PC-9 (cell line): ENCODE measurements at regions not wholly inside any gene's neighbourhood (a gene's known extent, or its start where the extent isn't known, plus 50 kb on each side); places are given as distances from the start of the nearest gene placed in this dataset.

ENCODE experiments used
- BruUV-seq: library from RNA; stranded (reverse); fragments of 400-500 nt; replicated peaks from 2 replicates; lab custom pipeline; 2021; lab: Mats Ljungman, UMichigan
- CTCF ChIA-PET: fragments of 300-600 bp; sonication (Branson Sonifier 250); formaldehyde crosslinking; loops from one replicate; lab custom pipeline; 2022; ENCODE audit warnings: antibody characterized with exemption; lab: Charles Lee
- POLR2A ChIA-PET: fragments of 300-600 bp; sonication (Branson Sonifier 250); formaldehyde crosslinking; loops from one replicate; lab custom pipeline; 2022; ENCODE audit warnings: antibody characterized with exemption; ENCODE audit not compliant: unreplicated experiment; lab: Charles Lee
- DNase-seq, 2 experiments: peaks; one replicate each; pipeline versions ENCODE4 v3.0.0 to v3.0.0-alpha.2; 2015 to 2022; ENCODE audit warnings: mixed read lengths in 1 of 2
- H2AFZ ChIP-seq: fragments of 200-600 bp; sonication (generic); 2 replicates; pipeline ENCODE4 v1.8.1; 2017; ENCODE audit warnings: antibody characterized with exemption
- H3F3A ChIP-seq: fragments of 200-600 bp; sonication (generic); 2 replicates; pipeline ENCODE4 v1.8.1; 2017; ENCODE audit warnings: antibody characterized with exemption, mild to moderate bottlenecking, low read depth; ENCODE audit not compliant: insufficient read depth
- H3K27ac ChIP-seq: fragments of 200-600 bp; sonication (generic); 2 replicates; pipeline ENCODE4 v1.6.1; 2016; ENCODE audit warnings: mixed run types
- H3K27me3 ChIP-seq: fragments of 200-600 bp; sonication (generic); 2 replicates; pipeline ENCODE4 v1.6.1; 2016; ENCODE audit warnings: low read depth, mixed run types; ENCODE audit not compliant: insufficient read depth
- H3K36me3 ChIP-seq: fragments of 200-600 bp; sonication (generic); 2 replicates; pipeline ENCODE4 v1.6.1; 2016; ENCODE audit warnings: low read depth, mixed run types
- H3K4me1 ChIP-seq: fragments of 200-600 bp; sonication (generic); replicated peaks from 2 replicates; pipeline ENCODE4 v1.6.1; 2016; ENCODE audit warnings: mixed run types; ENCODE audit not compliant: insufficient read depth
- H3K4me2 ChIP-seq: fragments of 200-600 bp; sonication (generic); 2 replicates; pipeline ENCODE4 v1.6.1; 2017; ENCODE audit warnings: mixed run types
- H3K4me3 ChIP-seq: fragments of 200-600 bp; sonication (generic); 2 replicates; pipeline ENCODE4 v1.6.1; 2016; ENCODE audit warnings: mixed run types
- H3K79me2 ChIP-seq: fragments of 200-600 bp; sonication (generic); 2 replicates; pipeline ENCODE4 v1.6.1; 2017; ENCODE audit warnings: low read depth, mixed run types
- H3K9me2 ChIP-seq: fragments of 200-600 bp; sonication (generic); 2 replicates; pipeline ENCODE4 v1.8.1; 2017; ENCODE audit warnings: mild to moderate bottlenecking; ENCODE audit not compliant: insufficient read depth
- H3K9me3 ChIP-seq: fragments of 200-600 bp; sonication (generic); 2 replicates; pipeline ENCODE4 v1.8.1; 2016; ENCODE audit warnings: low read depth; ENCODE audit not compliant: insufficient read depth
- H4K20me1 ChIP-seq: fragments of 200-600 bp; sonication (generic); 2 replicates; pipeline ENCODE4 v1.8.1; 2017; ENCODE audit not compliant: insufficient read depth
- CTCF ChIP-seq: fragments of 200-600 bp; sonication (generic); conservative IDR thresholded peaks from 2 replicates; pipeline ENCODE4 v1.6.1; 2017; ENCODE audit warnings: mixed run types, antibody characterized with exemption, mild to moderate bottlenecking, moderate library complexity
- EZH2 ChIP-seq: fragments of 200-600 bp; sonication (generic); IDR thresholded peaks from 2 replicates; pipeline ENCODE4 v1.8.0; 2017; ENCODE audit warnings: antibody characterized with exemption, low read depth
- intact Hi-C: fragments of 100-400 bp; cut with micrococcal nuclease; formaldehyde crosslinking; loops from one replicate; pipeline ENCODE4 v1.10.0; 2022; ENCODE audit not compliant: unreplicated experiment

- Histone ChIP-seq H3K79me2 (no peaks in the 10 kb centered on the region), H2AFZ (no peak overlapping the region), H3F3A (no peaks in the 10 kb centered on the region), H4K20me1 (no peaks in the 10 kb centered on the region), H3K4me1 (no peaks in the 10 kb centered on the region), H3K27ac (no peak overlapping the region), H3K9me3 (no peaks in the 10 kb centered on the region), H3K4me2 (no peak overlapping the region), H3K36me3 (no peaks in the 10 kb centered on the region), H3K9me2 (no peaks in the 10 kb centered on the region), H3K27me3 (no peaks in the 10 kb centered on the region), H3K4me3 (no peak overlapping the region)
- intact Hi-C loops: no loop called here
- no peak for DNase-seq
- ChIA-PET CTCF (no interaction called here), POLR2A (no interaction called here)
- TF ChIP-seq EZH2: no peak
- BruUV-seq: no TSS peak
Observed at GRCh38 chr4:164482758-164483157, 271.2 kb upstream of the SMIM31 start.

- Histone ChIP-seq H3K9me3 (no peaks in the 10 kb centered on the region), H2AFZ (no peak overlapping the region), H4K20me1 (no peaks in the 10 kb centered on the region), H3K27me3 (no peaks in the 10 kb centered on the region), H3K4me3 (no peak overlapping the region), H3K4me1 (no peaks in the 10 kb centered on the region), H3K36me3 (no peaks in the 10 kb centered on the region), H3F3A (no peaks in the 10 kb centered on the region), H3K4me2 (no peak overlapping the region), H3K27ac (no peak overlapping the region), H3K9me2 (no peaks in the 10 kb centered on the region), H3K79me2 (no peaks in the 10 kb centered on the region)
- ChIA-PET POLR2A (no interaction called here), CTCF (no interaction called here)
- intact Hi-C loops: no loop called here
- BruUV-seq: no TSS peak
- TF ChIP-seq CTCF: no peak
- TF ChIP-seq EZH2: no peak
- DNase-seq: no peak
Observed at GRCh38 chr4:164483711-164484110, 270.2 kb upstream of the SMIM31 start.

GRCh38 chr4:164484551-164484950 is 269.4 kb upstream of the SMIM31 start:
- H3F3A ChIP-seq: no peaks in the 10 kb centered on the region
- intact Hi-C loops: no loop called here

More at GRCh38 chr4:164484551-164484950, 269.4 kb upstream of the SMIM31 start:
- no TSS peak for BruUV-seq
- H3K79me2 ChIP-seq: no peaks in the 10 kb centered on the region
- no peak overlapping the region for H3K27ac ChIP-seq
- no peaks in the 10 kb centered on the region for H3K4me1 ChIP-seq
- ChIA-PET POLR2A (no interaction called here), CTCF (no interaction called here)
- H4K20me1 ChIP-seq: no peaks in the 10 kb centered on the region
- DNase-seq: no peak
- no peaks in the 10 kb centered on the region for H3K36me3 ChIP-seq
- no peak for TF ChIP-seq EZH2
- no peak for TF ChIP-seq CTCF
- no peaks in the 10 kb centered on the region for H3K9me2 ChIP-seq
- H3K4me2 ChIP-seq: no peak overlapping the region
- H3K27me3 ChIP-seq: no peaks in the 10 kb centered on the region
- no peaks in the 10 kb centered on the region for H3K9me3 ChIP-seq
- no peak overlapping the region for H2AFZ ChIP-seq
- H3K4me3 ChIP-seq: no peak overlapping the region
